IPS-NIHi7 (cell line): ENCODE measurements at regions not wholly inside any gene's neighbourhood (a gene's known extent, or its start where the extent isn't known, plus 50 kb on each side); places are given as distances from the start of the nearest gene placed in this dataset.
A peak's percentile ranks its signal among the peaks of the same experiment; 100 is the strongest.

Source experiments
- DNase-seq: peaks from one replicate; pipeline ENCODE4 v3.0.0; 2012; ENCODE audit warnings: mixed read lengths; ENCODE audit errors: extremely low spot score

GRCh38 chr1:60388092-60388987 lies 314.8 kb upstream of the C1orf87 start:
- DNase-seq: no peak

DNA sequence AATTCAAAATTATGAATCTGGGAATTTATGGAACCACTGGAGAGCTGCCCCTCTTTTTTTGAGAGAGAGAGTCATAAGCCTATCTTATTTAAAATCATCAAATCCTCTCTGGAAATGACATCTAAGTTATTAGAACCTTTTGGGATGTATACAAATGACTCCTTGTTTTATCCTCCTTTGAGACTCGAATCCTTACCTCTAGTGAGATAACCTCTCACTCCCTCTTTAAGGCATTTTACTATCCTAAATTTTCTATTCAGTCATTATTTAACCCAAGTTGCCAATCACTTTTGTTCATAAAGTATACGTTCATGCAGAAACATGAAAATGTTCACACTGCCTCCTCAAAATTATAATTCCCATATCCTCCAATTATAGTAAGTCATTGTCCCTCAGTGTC lies 313.6 kb upstream of the C1orf87 start:
- DNase-seq: no peak

GRCh38 chr1:60386249-60386648 lies 312.7 kb upstream of the C1orf87 start:
- DNase-seq: no peak

DNA sequence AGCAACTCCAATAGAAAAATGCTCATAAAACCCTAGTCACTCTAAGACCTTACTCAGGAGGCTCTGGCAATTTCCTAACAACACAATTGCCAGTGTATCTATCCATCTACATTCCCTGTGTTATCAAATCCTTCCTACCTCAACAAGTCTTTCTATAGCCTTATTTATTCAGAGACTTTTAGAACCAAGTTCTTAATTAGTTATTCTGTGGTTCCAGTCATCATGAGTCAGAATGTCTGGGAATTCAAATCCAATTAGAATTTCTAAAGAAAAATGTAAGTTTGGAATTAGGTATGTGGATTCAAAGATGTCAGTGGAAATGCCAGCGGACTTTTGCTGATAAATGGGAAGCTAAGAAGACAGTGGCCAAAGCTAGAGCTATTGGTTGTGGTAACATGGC lies 302.6 kb upstream of the C1orf87 start:
- no peak for DNase-seq

DNA sequence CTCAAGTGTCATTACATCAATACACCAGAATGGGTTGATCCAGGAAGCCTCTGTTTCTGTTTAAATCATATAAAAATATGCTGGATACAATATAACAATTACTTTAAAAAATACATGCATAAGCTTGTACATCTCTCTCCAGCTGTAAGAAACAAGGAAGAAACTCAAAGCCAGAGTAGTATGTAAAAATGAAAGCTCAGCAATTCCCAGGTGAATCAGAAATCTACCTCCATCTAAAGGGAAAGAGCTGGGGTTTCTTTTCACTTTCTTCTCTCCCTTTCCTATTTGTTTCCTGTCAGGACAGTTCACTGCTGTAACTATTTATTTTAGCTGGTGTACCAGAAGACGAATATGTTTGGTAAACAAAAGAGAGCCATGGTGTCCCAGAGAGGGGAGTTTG lies 301.0 kb upstream of the C1orf87 start:
- DNase-seq: no peak

GRCh38 chr1:60367532-60367931 lies 294.0 kb upstream of the C1orf87 start:
- peak; percentile 23 for DNase-seq

DNA sequence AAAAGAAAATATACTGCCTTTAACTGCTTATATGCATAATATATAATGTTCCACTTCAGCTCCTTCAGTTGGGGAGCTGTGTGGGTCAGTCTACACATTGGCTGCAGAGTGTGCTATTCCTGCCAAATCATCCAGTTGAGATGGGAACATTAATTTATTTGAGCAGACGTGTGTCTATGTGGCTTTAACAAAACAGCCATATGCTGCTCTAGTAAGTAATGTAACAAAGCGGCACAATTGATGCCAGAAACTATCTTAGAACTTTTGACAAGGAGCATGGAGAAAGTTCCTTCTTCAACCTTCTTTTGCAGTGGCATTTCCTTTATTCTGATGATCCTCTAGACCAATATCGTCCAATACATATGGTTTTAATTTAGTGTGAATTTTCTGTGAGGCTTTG lies 285.9 kb upstream of the C1orf87 start:
- DNase-seq: no peak

- DNase-seq: no peak
These were observed 277.0 kb upstream of the C1orf87 start for GRCh38 chr1:60350531-60350930.

- DNase-seq: no peak
These were observed 275.3 kb upstream of the C1orf87 start for GRCh38 chr1:60348884-60349283.

DNA sequence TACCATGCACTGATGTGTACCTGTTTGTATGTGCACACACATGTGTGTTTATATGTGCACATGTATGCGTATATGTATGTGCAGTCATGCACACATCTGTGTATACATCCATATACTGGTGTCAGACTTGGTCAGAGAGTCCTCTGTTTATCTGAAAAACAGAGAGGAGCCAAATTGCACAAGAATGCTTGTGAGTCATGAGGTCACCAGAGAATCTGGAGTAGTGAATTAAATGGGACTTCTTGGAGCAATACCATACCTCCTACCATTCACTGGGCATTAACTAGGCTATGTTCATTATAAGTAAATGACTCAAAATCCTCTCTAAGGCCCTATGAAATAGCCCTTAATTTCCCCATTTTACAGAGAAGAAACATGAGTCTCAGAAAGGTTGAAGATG lies 272.1 kb upstream of the C1orf87 start:
- DNase-seq: no peak

DNA sequence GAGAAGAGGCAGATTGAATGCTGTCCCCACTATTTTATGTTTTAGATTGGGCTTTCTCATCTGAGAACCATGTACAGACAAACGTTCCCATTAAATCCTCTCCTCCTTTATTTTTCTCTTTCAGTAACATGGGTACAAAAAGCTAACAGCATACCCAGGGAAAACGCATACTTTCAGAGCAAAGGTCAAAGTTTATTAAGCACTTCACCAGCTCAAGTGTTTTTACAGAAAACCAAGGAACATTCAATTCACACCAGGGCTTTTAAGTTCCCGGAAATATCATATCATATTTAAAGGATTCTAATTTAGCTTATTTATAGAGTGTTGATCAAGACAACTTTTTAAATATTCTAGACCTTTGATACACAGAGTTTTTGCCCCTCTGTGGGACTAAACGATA lies 271.5 kb upstream of the C1orf87 start:
- no peak for DNase-seq

DNA sequence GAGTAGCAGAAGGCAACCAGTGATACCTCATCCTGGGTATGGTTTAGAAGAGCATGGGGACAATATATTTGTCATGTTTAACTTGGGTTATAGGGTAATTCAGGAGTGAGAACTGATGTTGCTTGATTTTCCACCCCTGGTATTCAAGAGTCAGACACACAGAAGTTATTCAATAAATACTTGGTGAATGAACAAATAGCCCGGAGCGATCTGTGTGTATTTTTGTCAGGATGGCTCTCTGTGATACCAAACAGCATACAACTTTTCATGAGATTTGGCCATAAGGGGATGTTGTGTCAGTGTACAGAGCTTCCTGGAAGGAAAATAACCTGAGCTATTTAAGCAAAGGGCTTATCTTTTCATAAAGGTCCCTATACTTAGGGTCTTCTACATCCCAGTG lies 270.2 kb upstream of the C1orf87 start:
- DNase-seq: no peak

DNA sequence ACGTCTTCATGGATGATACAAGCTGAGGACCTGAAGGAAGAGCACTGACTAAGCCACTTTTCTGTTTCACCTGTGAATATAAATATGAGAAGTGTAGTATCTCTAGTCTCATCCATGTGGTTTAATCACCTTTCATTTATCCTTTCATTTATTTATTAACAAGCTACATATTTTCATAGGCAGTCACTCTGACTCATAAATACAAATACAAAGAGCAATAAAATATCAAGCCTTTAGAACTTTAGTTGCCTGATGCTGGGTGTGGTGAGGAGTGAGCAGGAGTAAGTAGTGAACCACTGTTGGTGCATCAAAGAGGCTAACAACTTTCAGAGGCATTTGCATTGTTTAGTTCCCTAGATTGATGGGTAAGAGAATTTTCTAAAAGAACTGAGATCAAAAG lies 269.0 kb upstream of the C1orf87 start:
- no peak for DNase-seq

DNA sequence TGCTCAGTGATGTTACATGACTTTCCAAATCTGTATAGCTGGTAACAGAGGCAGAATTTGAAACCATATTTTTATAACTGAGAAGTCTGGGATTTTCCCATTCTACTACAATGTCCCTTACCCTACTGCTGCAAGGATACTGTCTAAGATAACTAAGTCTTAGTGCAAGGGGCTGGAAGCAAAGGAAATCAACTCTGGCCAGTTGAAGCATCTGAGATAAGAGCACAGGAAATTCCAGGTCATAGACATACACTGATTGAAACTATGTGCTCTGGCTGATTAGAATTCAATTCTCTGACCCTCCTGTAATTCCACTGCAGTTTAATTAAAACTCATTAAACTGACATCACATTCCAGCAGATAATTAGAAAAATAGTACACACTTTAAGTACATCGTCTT lies 267.7 kb upstream of the C1orf87 start:
- DNase-seq: no peak

- DNase-seq: no peak
These were observed 258.1 kb upstream of the C1orf87 start for GRCh38 chr1:60331647-60332046.

DNA sequence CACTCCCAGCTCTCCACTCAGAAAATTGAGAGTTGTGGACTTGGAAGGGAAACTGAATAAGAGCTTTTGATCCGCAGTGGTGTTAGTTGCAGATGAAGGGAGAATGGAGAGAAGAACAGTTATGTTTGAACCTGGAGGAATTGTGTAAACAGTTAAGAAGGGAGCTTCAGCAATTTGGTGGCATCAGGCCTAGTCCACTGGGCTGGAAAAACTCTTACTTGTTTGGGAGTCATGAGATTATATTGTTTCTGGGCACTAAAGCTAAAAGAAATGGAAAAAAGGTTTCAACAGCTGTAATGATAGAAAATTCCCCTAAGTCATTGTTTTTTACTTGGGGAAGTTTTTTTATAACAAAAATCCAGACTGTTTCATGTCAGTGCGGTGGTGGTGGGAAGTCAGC lies 256.1 kb upstream of the C1orf87 start:
- DNase-seq: no peak

DNA sequence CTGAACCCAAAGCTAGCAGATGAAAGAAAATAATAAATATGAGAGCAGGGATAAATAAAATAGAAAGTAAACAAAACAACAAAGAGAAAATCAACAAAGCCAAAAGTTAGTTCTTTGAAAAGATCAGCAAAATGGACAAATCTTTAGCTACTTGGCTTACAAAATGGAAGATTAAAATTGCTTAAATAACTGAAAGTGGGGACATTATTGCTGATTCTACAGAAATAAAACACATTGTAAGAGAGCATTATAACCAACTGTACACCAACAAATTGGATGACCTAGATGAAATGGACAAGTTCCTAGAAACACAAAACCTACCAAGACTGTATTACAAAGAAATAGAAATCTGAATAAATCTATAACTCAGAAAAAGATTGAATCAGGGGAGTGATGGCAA lies 238.3 kb upstream of the C1orf87 start:
- no peak for DNase-seq

- no peak for DNase-seq
These were observed 226.0 kb upstream of the C1orf87 start for GRCh38 chr1:60299581-60299980.

- DNase-seq: no peak
These were observed 224.7 kb upstream of the C1orf87 start for GRCh38 chr1:60298290-60298689.

DNA sequence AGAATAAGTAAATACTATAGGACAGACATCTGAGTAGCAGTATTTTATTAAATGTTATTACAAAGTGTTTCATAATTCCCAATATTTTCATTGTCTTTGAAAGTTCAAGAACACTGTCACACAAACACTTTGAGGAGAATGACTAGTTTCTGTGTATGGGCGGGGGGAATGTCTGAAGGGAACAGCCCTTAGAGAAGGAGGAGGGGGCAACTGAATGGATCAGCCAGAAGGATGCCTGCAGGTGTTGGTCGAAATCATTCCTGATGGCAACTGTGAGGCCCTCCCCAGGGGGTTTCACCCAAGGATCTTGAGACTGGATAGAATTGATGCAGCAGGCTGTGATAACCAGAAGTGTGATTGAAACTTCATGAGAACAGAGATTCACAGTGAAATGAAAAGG lies 223.2 kb upstream of the C1orf87 start:
- DNase-seq: no peak

DNA sequence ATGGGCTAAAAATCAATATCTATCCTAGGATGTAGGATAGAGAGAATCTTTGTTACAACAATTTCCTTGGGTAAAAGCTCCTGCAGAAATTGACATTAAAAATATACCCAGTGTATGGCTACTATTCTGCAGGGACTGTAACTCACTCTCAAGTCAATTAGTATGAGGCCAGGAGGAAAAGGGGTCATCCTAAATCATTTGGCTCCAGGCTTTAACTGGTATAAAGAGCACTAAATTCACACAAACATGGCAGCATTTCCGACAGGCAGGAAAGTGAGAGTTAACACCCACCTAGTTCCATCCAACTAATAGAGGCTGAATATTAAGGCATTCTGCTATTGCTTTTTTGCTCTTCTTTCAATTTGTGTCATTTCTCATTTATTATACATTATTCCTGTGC lies 218.6 kb upstream of the C1orf87 start:
- no peak for DNase-seq

GRCh38 chr1:60290393-60290792 lies 216.8 kb upstream of the C1orf87 start:
- no peak for DNase-seq

DNA sequence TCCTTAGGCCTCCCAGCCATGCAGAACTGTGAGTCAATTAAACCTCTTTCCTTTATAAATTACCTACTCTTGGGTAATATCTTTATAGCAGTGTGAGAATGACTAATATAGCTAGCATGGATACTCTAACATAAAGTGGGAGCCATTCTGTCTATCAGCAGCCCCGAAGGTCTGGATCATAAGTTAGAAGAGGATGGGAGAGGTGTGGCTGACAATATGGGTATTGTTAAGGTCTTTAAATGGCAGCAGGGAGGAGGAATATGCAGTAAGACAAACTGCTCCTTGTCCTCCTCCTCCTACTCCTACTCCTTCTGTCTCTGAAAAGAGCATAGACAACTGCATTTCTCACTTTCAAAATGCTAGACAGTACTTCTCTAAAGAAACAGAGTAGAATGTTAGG lies 214.0 kb upstream of the C1orf87 start:
- DNase-seq: no peak

GRCh38 chr1:60283690-60284089 lies 210.1 kb upstream of the C1orf87 start:
- no peak for DNase-seq
